RWPE1 (cell line): ENCODE measurements at regions not wholly inside any gene's neighbourhood (a gene's known extent, or its start where the extent isn't known, plus 50 kb on each side); places are given as distances from the start of the nearest gene placed in this dataset.

Source experiments
- CTCF ChIA-PET: fragments of 350-600 bp; sonication (Branson Sonifier 250); formaldehyde crosslinking; extraction: SDS; loops from one replicate; lab custom pipeline; 2021; lab: Yijun Ruan, JAX
- POLR2A ChIA-PET: fragments of 400-600 bp; formaldehyde crosslinking; extraction: SDS; loops from one replicate; lab custom pipeline; 2020; ENCODE audit warnings: antibody characterized with exemption; ENCODE audit not compliant: low non-redundant PET; lab: Yijun Ruan, JAX
- DNase-seq: peaks from one replicate; pipeline ENCODE4 v3.0.0; 2012; ENCODE audit warnings: low spot score
- H3K27ac ChIP-seq: fragments of 450-650 bp; 2 replicates; pipeline ENCODE4 v1.5.1; 2017
- CTCF ChIP-seq: fragments of 450-650 bp; conservative IDR thresholded peaks from 2 replicates; pipeline ENCODE4 v1.5.1; 2017; ENCODE audit warnings: low read depth, mild to moderate bottlenecking

- TF ChIP-seq CTCF, result no peak
- ChIA-PET POLR2A (no interaction called here), CTCF (no interaction called here)
- no peak overlapping the region for H3K27ac ChIP-seq
- no peak for DNase-seq
Measured at GRCh38 chr5:91263898-91264297, 119.2 kb downstream of the ARRDC3 start.

DNA sequence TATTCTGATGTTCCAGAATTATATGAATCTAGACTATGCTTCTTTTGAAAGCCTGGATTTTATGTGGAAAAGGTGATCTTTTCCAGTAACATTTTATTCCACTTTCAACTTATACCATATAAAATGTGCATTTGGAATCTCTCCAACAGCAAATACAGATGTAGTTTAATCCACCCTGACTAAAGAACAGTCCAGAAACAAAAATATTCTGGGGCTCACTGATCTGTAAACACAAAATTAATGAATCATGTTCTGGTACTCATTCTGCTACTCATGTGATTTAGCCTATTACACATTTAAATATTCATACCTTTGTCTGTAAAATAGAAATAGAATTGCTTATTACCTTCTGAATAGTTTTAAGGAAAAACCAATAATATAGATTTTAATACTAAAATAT, 125.8 kb downstream of the ARRDC3 start:
- no peak for DNase-seq
- ChIA-PET CTCF (no interaction called here), POLR2A (no interaction called here)
- TF ChIP-seq CTCF, result no peak
- no peak overlapping the region for H3K27ac ChIP-seq

- POLR2A ChIA-PET, result no interaction called here
- DNase-seq, result no peak
- CTCF ChIA-PET, result no interaction called here
- TF ChIP-seq CTCF, result no peak
- no peak overlapping the region for H3K27ac ChIP-seq
Measured at GRCh38 chr5:91256142-91256524, 127.0 kb downstream of the ARRDC3 start.

GRCh38 chr5:91255396-91256141, 127.5 kb downstream of the ARRDC3 start:
- no peak for DNase-seq
- ChIA-PET CTCF (no interaction called here), POLR2A (interaction anchor here (0.5 kb wide), 1 partner anchor 128 kb away, joined by 3 read pairs; the partner anchor contains the start of gene ARRDC3)
- H3K27ac ChIP-seq, result no peak overlapping the region
- no peak for TF ChIP-seq CTCF

GRCh38 chr5:91252916-91253315, 130.2 kb downstream of the ARRDC3 start:
- ChIA-PET POLR2A (no interaction called here), CTCF (no interaction called here)
- TF ChIP-seq CTCF, result no peak

GRCh38 chr5:91245871-91246270, 137.2 kb downstream of the ARRDC3 start:
- ChIA-PET POLR2A (no interaction called here), CTCF (no interaction called here)
- 0 out of 2 replicates have a peak, but pooled peaks have one; percentile 9 for TF ChIP-seq CTCF
- peak; percentile 23 for DNase-seq
- H3K27ac ChIP-seq, result no peak overlapping the region

More at GRCh38 chr5:91252916-91253315, 130.2 kb downstream of the ARRDC3 start:
- H3K27ac ChIP-seq, result no peak overlapping the region
- DNase-seq, result no peak
